B cell (primary cell): ENCODE measurements at regions not wholly inside any gene's neighbourhood (a gene's known extent, or its start where the extent isn't known, plus 50 kb on each side); places are given as distances from the start of the nearest gene placed in this dataset.

Experiments used
- ATAC-seq: fragments of 200-7000 bp; cut with Tn5 transposase; one replicate; pipeline ENCODE4 v1.10.0; 2021; ENCODE audit warnings: low read depth, mild to moderate bottlenecking, moderate number of reproducible peaks, moderate library complexity
- CTCF ChIA-PET: fragments of 350-600 bp; sonication (Branson Sonifier 250); formaldehyde crosslinking; loops from one replicate; lab custom pipeline; 2021; ENCODE audit warnings: antibody characterized with exemption, inconsistent platforms; lab: Charles Lee
- POLR2A ChIA-PET: fragments of 350-600 bp; sonication (Branson Sonifier 250); formaldehyde crosslinking; loops from one replicate; lab custom pipeline; 2021; ENCODE audit warnings: antibody characterized with exemption; lab: Charles Lee
- DNase-seq: peaks from one replicate; pipeline ENCODE4 v3.0.0; 2013
- H2AFZ ChIP-seq: 2 replicates; pipeline ENCODE4 v1.6.1; 2012; ENCODE audit warnings: mild to moderate bottlenecking, low read depth, low read length; ENCODE audit not compliant: insufficient read depth, poor library complexity, severe bottlenecking
- H3K27ac ChIP-seq, 2 donors: 1 replicate in 1 of 2; 2 replicates in 1 of 2; pipeline ENCODE4 v1.5.1; 2012 to 2013; ENCODE audit warnings: low read length in 2 of 2, mild to moderate bottlenecking in 2 of 2, moderate library complexity in 1 of 2
- H3K27me3 ChIP-seq, 4 experiments: fragments of 200-600 bp in 1 of 4; sonication (generic) in 1 of 4; replicated peaks in 1 of 4; 1 replicate in 2 of 4; 2 replicates in 2 of 4; pipeline versions ENCODE4 v1.6.1 to v1.7.0; 2013 to 2016; ENCODE audit warnings: low read length in 3 of 4, mild to moderate bottlenecking in 2 of 4, mixed read lengths in 1 of 4, moderate library complexity in 1 of 4; ENCODE audit not compliant: insufficient read depth in 4 of 4, control insufficient read depth in 3 of 4; ENCODE audit errors: control extremely low read depth in 1 of 4
- H3K36me3 ChIP-seq, 2 experiments: replicated peaks in 1 of 2; 1 replicate in 1 of 2; 2 replicates in 1 of 2; pipeline versions ENCODE4 v1.6.1 to v1.7.1; 2013; ENCODE audit warnings: low read length in 1 of 2; ENCODE audit not compliant: insufficient read depth in 2 of 2, control insufficient read depth in 1 of 2; ENCODE audit errors: control extremely low read depth in 1 of 2, extremely low read depth in 1 of 2
- H3K4me1 ChIP-seq, 2 donors: fragments of 200-600 bp in 1 of 2; sonication (generic) in 1 of 2; 1 replicate in 1 of 2; 2 replicates in 1 of 2; pipeline versions ENCODE4 v1.5.1 to v1.6.1; 2013 to 2017; ENCODE audit warnings: low read length in 2 of 2; ENCODE audit not compliant: control insufficient read depth in 2 of 2, insufficient read depth in 2 of 2
- H3K4me2 ChIP-seq: replicated peaks from 2 replicates; pipeline ENCODE3; 2012; ENCODE audit warnings: mild to moderate bottlenecking, low read depth, low read length; ENCODE audit not compliant: poor library complexity, severe bottlenecking
- H3K4me3 ChIP-seq, 5 experiments: fragments of 200-600 bp in 1 of 5; sonication (generic) in 1 of 5; 1 replicate in 3 of 5; 2 replicates in 2 of 5; pipeline versions ENCODE4 v1.5.1 to v1.7.0; 2011 to 2016; ENCODE audit warnings: low read length in 4 of 5, mild to moderate bottlenecking in 4 of 5, low read depth in 2 of 5, control low read depth in 1 of 5, moderate library complexity in 1 of 5; ENCODE audit not compliant: insufficient read depth in 1 of 5; ENCODE audit errors: control extremely low read depth in 1 of 5, extremely low read depth in 1 of 5
- H3K79me2 ChIP-seq: fragments of 200-600 bp; sonication (generic); one replicate; pipeline ENCODE4 v1.6.0; 2016; ENCODE audit warnings: low read length; ENCODE audit not compliant: control insufficient read depth, insufficient read depth
- H3K9ac ChIP-seq: fragments of 200-600 bp; sonication (generic); 2 replicates; pipeline ENCODE4 v1.6.1; 2017; ENCODE audit warnings: mild to moderate bottlenecking, low read length, moderate library complexity
- H3K9me3 ChIP-seq, 3 donors: one replicate each; pipeline versions ENCODE4 v1.6.1 to v1.7.1; 2013; ENCODE audit warnings: low read length in 2 of 3; ENCODE audit not compliant: control insufficient read depth in 2 of 3, insufficient read depth in 1 of 3; ENCODE audit errors: control extremely low read depth in 1 of 3
- H4K20me1 ChIP-seq: 2 replicates; pipeline ENCODE4 v1.6.0; 2012; ENCODE audit warnings: mild to moderate bottlenecking, low read length; ENCODE audit not compliant: insufficient read depth, control insufficient read depth, poor library complexity, severe bottlenecking
- H3K27ac Mint-ChIP-seq: one replicate; pipeline ENCODE4 v1.8.0; 2021; ENCODE audit warnings: mixed read lengths
- H3K27me3 Mint-ChIP-seq: one replicate; pipeline ENCODE4 v1.8.0; 2021; ENCODE audit warnings: mixed read lengths
- H3K4me1 Mint-ChIP-seq: one replicate; pipeline ENCODE4 v1.8.0; 2021; ENCODE audit warnings: mixed read lengths
- H3K4me3 Mint-ChIP-seq: one replicate; pipeline ENCODE4 v1.8.0; 2021; ENCODE audit warnings: mixed read lengths
- H3K9me3 Mint-ChIP-seq: one replicate; pipeline ENCODE4 v1.8.0; 2022; ENCODE audit warnings: mixed read lengths; ENCODE audit not compliant: insufficient read depth
- EZH2 ChIP-seq: IDR thresholded peaks from 2 replicates; pipeline ENCODE4 v1.6.1; 2012; ENCODE audit warnings: borderline replicate concordance, low read depth, mild to moderate bottlenecking, moderate library complexity, low read length; ENCODE audit not compliant: insufficient read depth, poor library complexity, severe bottlenecking
- WGBS: methylation state at CpG from one replicate; pipeline ENCODE4 v1.1.5; 2013; ENCODE audit warnings: missing lambda C conversion rate; ENCODE audit not compliant: insufficient coverage; 5-methylcytosine and 5-hydroxymethylcytosine counted together
- intact Hi-C: fragments of 100-400 bp; cut with micrococcal nuclease; formaldehyde crosslinking; loops from one replicate; pipeline ENCODE4 v1.10.0; 2022
- TF ChIP-seq, protein P1 (sequence below): fragments of 200-600 bp; IDR thresholded peaks from one replicate; pipeline ENCODE4 v1.8.0; 2022; ENCODE audit warnings: antibody characterized with exemption, mild to moderate bottlenecking

DNA sequence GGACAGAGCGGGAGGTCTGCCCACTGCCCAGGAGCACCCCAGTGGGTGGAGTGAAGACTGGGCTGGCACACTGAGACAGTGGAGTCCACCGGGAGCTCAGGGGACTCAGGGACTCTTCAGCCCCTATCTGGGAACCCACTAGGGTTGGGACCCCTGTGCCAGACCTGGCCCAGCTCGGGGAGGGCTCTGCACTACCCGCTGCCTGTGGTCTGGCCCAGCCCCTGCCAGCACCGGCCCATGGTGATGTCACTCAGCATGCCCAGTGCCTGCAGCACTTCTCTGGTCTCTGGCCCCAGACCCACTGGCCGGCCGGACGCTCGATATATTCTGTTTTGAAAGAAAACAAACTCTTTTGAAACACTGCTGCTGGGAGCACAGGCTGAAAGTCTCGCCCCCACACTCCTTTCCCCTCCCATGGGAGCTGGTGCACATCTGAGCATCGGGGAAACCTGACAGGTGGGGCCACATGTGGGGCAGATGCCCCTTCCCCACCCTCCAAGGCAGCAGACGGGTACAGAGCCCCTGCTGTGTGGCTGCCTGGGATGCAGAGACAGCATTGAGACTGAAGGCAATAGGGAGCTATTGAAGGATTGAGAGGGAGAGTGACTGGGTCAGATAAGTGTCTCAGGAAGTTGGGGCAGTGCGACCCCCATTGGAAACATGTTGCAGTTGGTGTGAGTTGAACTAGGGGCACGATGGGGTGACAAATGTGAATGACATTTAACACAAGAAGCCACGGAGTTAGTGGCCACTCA is 62.9 kb downstream of the MYEOV start:
- H3K4me3 Mint-ChIP-seq = no peak overlapping the region
- Histone ChIP-seq H3K27me3 (no peaks in the 10 kb centered on the region), H3K9me3 (peaks cover 0 to 26% (median 12%) of the 10 kb centered on the region in 3 donors), H3K79me2 (no peaks in the 10 kb centered on the region), H4K20me1 (no peaks in the 10 kb centered on the region), H2AFZ (no peak overlapping the region), H3K36me3 (no peaks in the 10 kb centered on the region), H3K9ac (no peak overlapping the region), H3K4me1 (no peaks in the 10 kb centered on the region), H3K27ac (no peak overlapping the region), H3K4me2 (no peak overlapping the region), H3K4me3 (no peak overlapping the region)
- peaks cover 3% of the 10 kb centered on the region for H3K9me3 Mint-ChIP-seq
- POLR2A ChIA-PET = no interaction called here
- peaks cover 10% of the 10 kb centered on the region for H3K27me3 Mint-ChIP-seq
- ATAC-seq (no peak), DNase-seq (no peak)
- TF ChIP-seq, protein P1, sequence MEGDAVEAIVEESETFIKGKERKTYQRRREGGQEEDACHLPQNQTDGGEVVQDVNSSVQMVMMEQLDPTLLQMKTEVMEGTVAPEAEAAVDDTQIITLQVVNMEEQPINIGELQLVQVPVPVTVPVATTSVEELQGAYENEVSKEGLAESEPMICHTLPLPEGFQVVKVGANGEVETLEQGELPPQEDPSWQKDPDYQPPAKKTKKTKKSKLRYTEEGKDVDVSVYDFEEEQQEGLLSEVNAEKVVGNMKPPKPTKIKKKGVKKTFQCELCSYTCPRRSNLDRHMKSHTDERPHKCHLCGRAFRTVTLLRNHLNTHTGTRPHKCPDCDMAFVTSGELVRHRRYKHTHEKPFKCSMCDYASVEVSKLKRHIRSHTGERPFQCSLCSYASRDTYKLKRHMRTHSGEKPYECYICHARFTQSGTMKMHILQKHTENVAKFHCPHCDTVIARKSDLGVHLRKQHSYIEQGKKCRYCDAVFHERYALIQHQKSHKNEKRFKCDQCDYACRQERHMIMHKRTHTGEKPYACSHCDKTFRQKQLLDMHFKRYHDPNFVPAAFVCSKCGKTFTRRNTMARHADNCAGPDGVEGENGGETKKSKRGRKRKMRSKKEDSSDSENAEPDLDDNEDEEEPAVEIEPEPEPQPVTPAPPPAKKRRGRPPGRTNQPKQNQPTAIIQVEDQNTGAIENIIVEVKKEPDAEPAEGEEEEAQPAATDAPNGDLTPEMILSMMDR = no peak
- no peak for TF ChIP-seq EZH2
- no peak overlapping the region for H3K27ac Mint-ChIP-seq
- H3K4me1 Mint-ChIP-seq = no peaks in the 10 kb centered on the region
- WGBS = 92% methylated on average over 14 of the region's 15 CpGs
- CTCF ChIA-PET = no interaction called here
- intact Hi-C loops = no loop called here
